Esophagus mucosa (tissue), 1 donor: ENCODE measurements at regions not wholly inside any gene's neighbourhood (a gene's known extent, or its start where the extent isn't known, plus 50 kb on each side); places are given as distances from the start of the nearest gene placed in this dataset.
"Not testable (repeated sequence)": the region's sequence is repeated elsewhere in the genome, so short reads cannot be mapped to it uniquely, and the experiment has no call there.

Experiments
- ATAC-seq: fragments of 200-7000 bp; cut with Tn5 transposase; one replicate; pipeline ENCODE4 v1.9.1; 2020
- donor health status: DM: yes; HTN: yes; CAD: no.

DNA sequence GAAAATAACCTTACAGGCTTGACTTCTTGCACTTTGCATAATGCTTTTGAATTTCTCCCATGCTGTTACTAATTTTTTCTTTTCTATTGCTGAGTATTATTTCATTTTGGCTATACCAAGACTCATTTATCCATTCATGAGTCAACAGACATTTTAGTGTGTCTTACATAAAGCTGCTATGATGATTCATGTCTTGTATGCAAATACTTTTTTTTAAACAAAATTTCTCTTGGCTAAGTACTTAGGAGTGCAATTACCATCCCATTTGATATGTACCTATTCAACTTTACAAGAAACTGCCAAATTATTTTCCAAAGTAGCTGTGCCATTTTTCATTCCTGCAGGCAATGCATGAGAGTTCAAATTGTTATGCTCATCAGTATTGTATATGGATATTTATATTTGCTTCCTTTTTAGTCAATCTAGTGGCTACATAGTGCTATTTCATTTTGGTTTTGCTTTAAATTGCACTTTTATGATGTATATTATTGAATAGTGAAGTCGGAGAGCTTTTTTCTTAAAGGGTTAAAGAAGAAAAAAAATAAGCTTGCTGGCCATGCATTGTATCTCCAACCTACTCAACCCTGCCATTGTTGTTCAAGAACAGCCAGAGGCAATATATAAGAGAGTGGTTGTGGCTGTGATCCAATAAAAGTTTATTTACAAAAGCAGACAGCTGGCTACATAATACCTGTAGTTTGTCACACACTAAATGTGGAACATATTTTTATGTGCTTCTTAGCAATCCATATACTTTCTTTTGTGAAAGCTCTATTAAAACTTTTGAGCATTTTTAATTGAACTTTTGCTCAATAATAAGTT lies 862.8 kb downstream of the KCNT2 start:
- ATAC-seq, result peak; percentile 70

DNA sequence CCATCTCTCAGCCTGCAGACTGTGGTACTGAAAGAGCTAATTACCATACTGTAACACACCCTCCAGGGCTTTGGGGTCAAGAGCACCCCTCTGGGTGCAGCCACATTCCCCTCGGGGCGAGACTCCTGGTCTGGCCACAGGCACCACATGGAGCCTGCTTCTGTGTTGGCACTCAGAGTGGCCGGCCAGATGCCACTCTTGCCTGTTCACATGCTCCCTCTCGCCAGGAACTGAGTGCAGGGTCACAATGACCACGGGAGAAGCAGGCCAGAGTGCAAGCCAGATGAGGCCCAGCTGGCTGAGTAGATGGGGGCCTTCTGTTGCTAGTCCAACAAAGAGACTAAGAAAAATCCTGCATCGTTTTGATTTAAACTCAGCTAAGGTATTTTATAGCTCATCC lies 864.0 kb downstream of the KCNT2 start:
- no peak for ATAC-seq

DNA sequence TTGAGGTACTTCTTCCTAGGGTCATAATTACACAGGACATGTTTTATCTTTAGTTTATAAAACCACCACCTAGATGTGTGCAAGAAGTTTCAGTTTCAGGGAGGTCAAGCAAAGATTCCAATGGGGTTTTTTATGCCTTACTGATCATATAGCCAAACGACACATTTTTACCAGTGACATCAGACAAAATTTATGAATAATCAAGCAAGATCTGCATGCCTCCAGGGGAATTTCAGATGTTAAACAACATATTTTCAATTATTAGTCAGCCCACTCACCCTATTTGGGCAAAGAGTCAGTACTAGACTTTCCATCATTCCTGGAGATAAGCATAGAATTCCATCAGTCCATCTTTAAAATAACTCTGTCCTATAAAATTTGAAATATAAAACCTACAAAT lies 867.4 kb downstream of the KCNT2 start:
- ATAC-seq, result no peak

DNA sequence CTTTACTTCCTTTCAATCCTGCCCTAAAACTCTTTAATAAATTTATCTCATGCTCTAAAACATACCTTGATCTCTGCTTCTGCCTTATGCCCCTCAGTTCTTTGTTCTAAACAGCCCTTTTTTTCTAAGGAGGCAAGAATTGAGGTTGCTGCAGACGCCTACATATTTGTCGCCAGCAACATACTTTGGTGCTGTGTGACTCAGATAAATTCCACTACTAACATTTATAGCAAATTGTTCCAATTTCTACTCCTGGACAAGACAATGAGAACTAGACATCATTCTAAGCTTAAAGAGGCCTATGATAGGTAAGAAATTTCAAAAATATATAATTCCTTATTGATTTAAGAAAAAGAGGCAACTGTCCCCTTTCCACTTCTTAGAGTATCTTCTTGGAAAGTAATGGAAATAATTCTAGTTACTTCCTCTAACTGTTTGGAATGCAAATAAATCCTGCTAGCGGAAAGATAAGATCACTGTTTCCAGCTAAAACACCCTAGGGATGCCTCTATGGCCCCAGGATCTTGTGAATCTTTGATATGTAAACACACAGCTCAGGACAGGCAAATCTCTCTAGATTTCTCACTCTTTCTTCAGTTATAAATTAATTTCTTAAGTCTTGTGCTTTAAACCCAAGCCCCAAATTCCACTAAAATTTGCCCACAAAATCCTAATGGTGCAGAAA lies 869.1 kb downstream of the KCNT2 start:
- no peak for ATAC-seq

DNA sequence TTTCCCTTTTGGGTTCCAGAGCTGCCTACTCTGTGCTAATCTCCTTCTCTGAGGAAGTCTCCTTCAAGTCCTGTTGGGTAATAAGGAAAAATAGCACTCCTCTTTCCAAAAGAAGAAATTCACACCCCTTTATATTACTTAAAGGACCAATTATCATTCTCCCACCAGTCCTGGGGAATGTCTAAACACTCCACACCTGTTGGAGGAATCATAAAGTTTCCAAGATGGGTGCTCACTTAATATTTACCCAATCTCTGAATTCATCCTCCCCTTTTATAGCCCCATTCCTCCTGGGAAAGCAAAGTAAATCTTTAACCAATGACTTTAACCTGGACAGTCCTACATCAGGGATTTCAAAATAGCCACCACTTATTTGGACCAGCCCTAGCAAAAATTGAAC lies 873.1 kb downstream of the KCNT2 start:
- ATAC-seq, result no peak

DNA sequence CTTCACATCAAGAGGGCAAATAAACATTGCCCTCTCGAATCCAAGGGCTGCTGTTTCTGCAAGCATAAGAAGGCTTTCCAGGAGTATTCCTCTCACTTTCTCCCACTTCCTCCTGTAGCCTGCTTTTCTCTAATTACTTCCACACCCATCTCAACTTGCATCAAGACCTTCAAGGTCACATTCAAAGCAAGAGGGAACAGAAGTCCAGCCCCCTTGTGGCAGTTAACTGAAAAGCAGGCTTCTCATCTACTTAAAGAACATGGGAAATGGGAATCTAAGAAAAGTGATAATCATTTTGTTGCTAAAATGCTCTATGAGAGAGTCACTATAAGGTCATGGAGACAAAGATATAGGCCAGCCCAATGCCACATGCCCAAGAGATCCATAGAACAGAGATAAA lies 874.4 kb downstream of the KCNT2 start:
- ATAC-seq, result no peak

DNA sequence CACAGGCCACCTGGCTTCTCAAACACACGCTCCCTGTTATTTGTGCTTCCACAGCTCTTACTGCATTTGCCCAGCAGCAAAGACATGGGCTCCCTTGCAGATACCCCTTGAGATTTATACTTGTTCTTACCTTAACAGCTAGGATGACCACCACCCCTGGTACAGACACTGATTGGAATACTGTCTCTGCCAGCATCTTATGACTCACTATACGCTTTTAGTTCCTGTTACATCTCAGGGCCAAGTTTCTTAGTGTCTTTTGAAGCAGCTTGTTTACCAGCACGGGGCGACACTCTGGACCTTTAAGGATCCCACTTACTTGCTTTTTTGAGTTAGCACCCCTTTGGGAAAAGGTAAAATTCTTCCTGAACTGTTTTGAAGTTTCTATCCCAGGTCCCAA lies 874.8 kb downstream of the KCNT2 start:
- peak; percentile 59 for ATAC-seq

DNA sequence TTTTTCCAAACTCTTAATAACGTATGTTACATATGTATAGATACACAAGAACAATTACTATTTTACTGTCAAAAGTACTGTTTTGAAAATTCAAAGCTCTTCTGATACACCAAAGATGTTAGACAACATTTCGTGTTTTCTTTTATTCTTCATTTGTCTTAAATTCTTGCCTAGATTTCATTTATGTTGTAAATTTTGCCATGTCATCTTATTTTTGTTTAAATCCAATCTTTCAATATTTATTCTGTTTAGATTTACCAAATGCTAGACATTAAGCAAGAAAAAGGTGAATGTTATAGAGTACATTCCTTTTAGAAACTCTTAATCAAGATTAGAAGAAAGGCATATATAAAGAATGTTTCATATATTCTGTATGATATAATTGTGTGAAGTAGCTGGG lies 876.9 kb downstream of the KCNT2 start:
- no peak for ATAC-seq

DNA sequence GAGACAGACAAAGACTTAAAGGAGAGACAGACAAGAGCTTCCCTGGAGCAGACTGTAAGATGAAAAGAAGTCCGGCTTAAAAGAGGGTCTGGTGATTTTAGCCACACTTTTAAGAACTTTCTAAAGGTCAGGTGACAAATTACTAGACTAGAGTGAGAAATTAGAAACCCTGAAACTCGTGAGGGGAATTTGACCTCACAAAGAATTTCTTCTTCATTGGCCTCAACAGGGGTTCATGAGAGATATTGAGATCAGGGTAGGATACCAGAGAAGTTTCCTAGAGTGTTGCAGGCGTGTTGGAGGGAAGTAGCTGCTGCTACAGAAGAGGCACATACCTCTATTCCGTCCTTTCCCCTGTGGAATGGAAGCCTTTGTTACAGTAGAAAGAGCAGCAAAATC lies 884.4 kb downstream of the KCNT2 start:
- ATAC-seq, result no peak

DNA sequence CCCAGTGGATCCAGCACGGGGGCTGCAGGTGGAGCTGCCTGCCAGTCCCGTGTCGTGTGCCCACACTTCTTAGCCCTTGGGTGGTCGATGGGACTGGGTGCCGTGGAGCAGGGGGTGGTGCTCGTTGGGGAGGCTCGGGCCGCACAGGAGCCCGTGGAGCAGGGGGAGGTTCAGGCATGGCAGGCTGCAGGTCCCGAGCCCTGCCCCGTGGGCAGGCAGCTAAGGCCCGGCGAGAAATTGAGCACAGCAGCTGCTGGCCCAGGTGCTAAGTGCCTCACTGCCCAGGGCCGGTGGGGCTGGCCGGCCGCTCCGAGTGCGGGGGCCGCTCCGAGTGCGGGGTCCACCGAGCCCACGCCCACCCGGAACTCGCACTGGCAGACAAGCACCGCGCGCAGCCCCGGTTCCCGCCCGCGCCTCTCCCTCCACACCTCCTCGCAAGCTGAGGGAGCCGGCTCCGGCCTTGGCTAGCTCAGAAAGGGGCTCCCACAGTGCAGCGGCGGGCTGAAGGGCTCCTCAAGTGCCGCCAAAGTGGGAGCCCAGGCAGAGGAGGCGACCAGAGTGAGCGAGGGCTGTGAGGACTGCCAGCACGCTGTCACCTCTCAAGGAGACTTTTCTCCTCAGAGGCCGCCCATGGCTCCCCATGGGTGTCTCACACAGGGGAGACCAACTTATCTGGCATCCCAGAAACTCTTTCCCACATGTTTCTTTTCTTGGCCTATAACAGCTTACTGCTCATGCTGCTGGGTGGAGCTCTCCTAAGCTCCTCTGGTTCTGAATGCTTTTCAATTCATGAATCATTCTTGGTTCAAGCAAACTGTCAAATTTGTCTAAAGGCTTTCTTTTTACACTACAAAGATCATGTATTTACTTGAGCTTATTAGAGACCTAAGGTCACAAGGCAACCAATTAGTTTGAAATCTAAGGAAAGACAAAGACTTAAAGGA lies 885.1 kb downstream of the KCNT2 start:
- ATAC-seq, result peak; percentile 78

DNA sequence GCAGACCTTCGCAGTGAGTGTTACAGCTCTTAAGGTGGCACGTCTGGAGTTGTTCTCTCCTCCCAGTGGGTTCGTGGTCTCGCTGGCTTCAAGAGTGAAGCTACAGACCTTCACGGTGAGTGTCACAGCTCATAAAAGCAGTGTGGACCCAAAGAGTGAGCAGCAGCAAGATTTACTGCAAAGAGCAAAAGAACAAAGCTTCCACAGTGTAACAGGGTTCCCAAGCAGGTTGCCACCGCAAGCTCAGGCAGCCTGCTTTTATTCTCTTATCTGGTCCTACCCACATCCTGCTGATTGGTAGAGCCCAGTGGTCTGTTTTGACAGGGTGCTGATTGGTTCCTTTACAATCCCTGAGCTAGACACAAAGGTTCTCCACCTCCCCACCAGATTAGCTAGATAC lies 886.1 kb downstream of the KCNT2 start:
- ATAC-seq, result not testable (repeated sequence)

DNA sequence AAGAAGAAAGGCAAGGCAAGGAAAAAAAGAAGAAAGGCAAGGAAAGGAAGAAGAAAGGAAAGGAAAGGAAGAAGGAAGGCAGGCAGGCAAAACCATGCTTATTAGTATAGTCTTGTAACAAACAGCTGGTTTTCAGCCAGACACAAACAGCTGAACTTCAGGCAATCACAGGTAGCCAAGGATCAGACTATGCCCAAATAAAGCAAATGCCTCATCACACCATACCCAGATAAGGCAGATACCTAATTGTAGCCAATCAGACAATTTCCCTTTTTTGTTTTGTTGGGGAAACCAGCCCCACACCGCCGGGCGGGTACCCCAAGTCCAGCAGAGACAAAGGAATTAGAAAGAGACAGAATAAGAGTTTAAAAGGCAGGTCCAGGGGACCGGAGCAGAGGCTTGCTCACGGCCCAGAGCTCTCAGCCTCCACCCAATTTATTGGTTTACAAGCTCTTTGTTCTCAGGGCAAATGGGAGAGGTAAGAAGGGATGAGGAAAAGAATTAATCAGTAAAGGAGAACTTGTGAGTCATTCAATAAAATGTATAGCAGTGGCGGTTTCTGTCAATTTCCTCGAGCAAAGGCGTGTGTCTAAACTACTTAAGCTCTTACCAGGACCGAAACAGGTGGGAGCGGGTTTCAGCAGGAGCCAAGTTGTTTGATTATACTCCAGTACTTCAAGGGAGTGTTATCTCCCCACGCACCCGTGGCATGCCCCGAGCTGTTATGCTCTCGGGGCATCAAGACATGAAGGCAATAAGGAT lies 886.8 kb downstream of the KCNT2 start:
- ATAC-seq, result peak; percentile 90

DNA sequence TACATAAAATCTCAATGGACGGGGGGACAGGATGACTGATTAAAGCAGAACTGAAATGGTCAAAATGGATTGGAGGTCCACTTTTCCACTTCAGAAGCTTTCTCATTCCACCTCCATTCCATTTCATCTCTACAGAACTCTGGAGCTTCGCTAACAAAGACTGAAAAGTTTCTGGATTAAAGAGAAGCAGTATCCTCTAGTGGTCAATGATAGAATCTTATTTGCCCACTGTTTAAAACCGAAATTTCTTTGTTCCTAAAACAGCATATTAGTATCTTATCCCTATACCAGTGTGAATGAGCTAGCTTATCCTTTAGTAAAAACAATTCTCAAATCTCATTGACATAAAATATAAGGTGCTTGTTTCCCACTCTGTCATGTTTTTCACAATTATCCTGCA lies 890.6 kb downstream of the KCNT2 start:
- ATAC-seq, result no peak

DNA sequence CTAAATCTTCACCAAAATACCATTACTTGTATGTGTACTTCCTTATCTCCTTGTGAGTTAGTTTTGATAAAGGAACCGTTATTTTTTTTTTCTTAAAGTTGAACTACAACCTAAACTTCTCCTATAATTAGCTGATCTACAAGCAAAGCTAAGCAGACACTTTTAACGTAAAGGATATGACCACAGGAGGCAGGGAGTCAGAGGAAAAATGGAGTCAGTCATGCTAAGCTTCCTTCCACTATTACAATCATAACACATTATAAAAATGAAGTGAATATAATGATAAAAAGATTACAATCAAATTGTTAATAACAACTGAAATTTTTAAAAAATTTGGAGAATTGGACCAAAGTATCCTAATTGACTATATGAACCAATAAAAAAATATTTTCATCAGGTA lies 892.6 kb downstream of the KCNT2 start:
- ATAC-seq, result no peak

DNA sequence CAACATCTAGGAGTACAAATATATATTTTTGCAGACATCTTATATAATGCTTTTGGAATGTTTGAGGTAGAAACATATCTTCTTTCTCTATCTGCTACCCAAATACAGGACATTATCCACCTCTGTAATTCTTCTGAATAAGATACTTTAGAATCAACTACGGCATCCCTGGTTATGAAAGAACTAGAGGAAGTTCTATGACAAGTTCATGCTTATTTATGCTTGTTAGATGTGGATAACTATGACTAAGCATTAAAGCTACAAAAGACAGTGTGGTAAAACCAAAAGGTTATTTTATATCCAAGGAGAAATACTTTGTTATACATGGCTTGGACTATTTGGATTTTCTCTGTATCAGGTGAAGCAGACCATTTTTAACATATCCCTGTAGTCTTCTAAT lies 894.0 kb downstream of the KCNT2 start:
- ATAC-seq, result peak; percentile 67

DNA sequence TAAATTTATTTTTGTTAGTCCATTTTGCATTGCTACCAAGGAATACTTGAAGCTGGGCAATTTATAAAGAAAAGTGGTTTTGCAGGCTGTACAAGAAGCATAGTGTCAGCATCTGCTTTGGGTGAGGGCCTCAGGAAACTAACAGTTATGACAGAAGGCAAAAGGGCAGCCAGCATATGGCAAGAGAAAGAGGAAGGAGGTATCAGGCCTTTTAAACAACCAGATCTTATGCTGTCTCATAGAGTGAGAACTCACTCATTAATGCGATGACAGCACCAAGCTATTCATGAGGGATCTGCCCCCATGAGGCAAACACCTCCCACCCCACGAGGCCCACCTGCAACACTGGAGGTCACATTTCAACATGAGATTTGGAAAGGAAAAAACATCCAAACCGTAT lies 898.4 kb downstream of the KCNT2 start:
- ATAC-seq, result no peak

DNA sequence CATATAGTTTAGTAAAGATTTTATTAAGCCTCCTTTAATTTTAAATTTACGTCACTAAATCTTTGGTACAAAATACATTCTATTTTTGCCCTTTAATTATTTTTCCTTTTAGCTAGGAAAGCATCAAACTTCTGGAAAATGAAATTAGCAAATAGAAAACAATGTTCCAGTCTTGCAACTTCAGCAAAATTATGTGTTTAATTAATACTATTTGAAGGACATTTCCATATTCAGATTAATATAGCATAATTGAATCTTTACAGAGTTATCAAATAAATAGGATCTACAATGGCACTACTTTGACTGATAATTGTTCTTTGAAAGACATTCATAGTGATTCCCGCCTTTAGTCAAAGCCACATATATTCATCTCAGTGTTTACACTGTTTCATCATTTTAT lies 904.2 kb downstream of the KCNT2 start:
- no peak for ATAC-seq

DNA sequence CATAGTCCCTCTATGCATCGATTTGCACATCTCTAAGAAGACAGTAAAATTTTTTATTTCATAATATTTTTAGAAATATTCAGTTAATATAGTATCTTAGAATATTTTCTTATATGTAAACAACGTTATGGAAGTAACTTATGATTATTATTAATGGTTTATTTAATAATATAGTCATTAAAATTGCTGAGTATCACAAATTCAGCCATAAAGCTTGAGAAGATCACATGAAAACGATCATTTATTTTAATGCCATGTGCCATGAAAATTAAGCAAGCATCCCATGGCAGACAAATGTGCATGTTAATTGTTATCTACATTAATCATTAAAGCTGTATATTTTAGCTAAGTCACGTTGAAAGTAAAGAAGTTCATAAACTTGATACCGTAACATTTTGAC lies 907.1 kb downstream of the KCNT2 start:
- ATAC-seq, result no peak

DNA sequence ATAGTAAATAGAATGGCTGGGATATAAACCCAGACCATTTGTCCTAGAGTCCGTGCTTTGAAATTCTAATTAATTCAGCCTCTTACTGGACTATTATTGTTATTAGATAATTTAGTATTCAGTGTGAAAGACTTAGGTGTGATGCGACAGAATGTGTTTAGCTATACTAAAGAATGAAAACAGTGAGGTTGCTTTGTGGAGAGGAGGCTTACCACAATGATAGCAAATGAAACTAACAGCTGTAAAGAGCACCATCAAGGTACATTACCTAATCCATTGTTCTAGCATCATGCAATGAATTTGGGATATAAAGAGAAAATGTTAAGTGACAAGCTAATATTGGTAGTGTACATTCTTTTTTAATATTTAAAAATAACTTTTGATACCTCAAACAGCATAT lies 911.1 kb downstream of the KCNT2 start:
- ATAC-seq, result no peak

DNA sequence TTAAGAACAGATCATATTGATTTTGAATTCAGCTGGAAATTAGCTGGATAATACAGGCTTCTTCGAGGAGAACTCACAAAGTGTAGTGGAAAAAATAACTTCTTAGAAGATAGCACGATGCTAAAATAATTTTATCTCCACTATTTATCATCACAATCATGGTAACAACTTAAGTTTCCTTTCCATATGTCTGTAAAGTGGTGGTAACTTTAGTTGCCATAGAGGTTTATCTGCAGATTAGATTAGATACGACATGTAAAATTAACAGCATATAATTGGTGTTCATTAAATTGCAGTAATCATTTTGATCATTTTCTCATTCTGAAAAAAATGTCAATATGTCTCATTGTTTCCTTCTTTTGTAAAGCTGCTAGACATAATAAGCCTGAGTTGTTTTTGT lies 921.5 kb downstream of the KCNT2 start:
- no peak for ATAC-seq

DNA sequence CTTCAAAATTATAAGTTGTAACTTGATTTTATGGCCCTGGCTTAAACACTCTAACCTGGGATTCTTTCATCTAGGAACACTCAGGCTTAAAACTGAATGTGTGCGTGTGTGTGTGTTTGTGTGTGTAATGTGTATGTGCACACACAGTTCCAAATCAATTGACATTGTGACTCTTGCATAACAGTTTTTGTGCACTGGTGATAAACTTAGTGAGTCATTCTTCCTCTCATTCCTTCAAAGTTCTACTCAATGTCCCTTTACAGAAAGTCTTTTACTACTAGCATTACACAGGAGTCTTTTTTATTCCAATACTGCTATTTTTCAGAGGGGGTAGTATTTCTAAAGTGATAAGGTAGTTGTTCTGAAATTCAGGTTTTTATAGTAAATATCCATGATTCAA lies 943.6 kb downstream of the KCNT2 start:
- peak; percentile 52 for ATAC-seq

DNA sequence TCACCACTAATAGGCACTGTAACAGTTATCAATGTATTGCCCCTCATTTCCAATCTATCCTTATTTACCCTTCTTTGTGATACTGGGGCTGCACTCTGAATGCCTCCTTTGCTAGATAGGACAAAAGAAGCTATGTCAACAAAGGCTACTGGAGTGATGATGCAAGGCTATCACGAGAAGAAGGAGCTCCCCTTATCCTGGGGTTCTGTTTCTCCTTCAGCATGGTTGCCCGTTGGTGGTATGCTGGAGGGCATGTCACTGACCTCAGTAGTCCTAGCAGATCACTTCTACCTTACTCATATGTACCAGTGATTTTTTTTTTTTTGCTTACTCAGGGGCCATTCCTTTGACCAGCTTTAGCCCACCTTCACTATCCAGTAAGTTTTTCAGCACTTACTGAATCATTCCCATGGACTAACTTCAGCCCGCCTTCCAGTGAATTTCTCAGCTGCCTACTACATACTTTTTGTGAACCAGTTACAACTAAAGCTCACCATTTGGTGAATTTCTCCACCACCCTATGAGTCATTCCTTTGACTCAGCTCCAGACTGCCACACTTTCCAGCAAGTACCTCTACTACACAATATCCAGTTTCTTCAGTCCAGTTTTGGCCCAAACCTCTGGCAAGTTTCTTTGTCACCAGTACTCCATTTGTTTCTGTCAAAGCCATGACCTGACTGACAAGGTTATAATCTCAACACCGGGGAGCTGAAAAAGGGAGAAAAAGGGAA lies 944.5 kb downstream of the KCNT2 start:
- peak; percentile 86 for ATAC-seq
